Rectal smooth muscle tissue (tissue), 1 donor: ENCODE measurements at regions not wholly inside any gene's neighbourhood (a gene's known extent, or its start where the extent isn't known, plus 50 kb on each side); places are given as distances from the start of the nearest gene placed in this dataset.
"Not testable (repeated sequence)": the region's sequence is repeated elsewhere in the genome, so short reads cannot be mapped to it uniquely, and the experiment has no call there.

Source experiments
- H3K27ac ChIP-seq: one replicate; pipeline ENCODE4 v1.7.0; 2013; ENCODE audit warnings: low read depth, low read length, inconsistent platforms
- H3K27me3 ChIP-seq: one replicate; pipeline ENCODE4 v1.7.0; 2013; ENCODE audit warnings: low read length; ENCODE audit not compliant: control insufficient read depth, insufficient read depth
- H3K36me3 ChIP-seq: one replicate; pipeline ENCODE4 v1.7.0; 2013; ENCODE audit warnings: low read length; ENCODE audit not compliant: control insufficient read depth, insufficient read depth
- H3K4me1 ChIP-seq: one replicate; pipeline ENCODE4 v1.7.0; 2013; ENCODE audit warnings: low read length; ENCODE audit not compliant: control insufficient read depth, insufficient read depth
- H3K4me3 ChIP-seq: one replicate; pipeline ENCODE4 v1.7.0; 2013; ENCODE audit warnings: low read length
- H3K9ac ChIP-seq: one replicate; pipeline ENCODE4 v1.7.0; 2013; ENCODE audit warnings: low read length

DNA sequence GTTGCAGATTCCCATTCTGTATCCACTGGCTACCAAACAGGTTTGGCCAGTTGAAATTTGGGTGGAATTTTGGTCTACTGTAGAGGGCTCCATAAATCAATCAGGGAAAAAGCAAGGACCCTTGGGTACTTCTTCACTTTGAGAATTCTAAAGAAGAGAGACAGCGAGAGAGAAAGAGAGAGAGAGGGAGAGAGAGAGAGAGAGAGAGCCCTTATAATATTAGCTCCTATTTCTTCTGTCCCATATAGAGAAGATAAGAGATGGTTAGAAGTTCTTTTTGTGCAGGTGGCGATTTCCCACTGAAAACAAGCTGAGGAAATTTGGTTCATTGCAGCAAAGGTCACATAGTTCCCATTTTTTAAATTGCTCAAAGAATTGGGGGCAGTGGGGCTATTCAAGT lies 88.6 kb upstream of the ZNF536 start:
- no peaks in the 10 kb centered on the region for H3K4me1 ChIP-seq
- H3K36me3 ChIP-seq: no peaks in the 10 kb centered on the region
- H3K27ac ChIP-seq: no peak overlapping the region
- H3K27me3 ChIP-seq: no peaks in the 10 kb centered on the region
- no peak overlapping the region for H3K9ac ChIP-seq
- H3K4me3 ChIP-seq: no peak overlapping the region

DNA sequence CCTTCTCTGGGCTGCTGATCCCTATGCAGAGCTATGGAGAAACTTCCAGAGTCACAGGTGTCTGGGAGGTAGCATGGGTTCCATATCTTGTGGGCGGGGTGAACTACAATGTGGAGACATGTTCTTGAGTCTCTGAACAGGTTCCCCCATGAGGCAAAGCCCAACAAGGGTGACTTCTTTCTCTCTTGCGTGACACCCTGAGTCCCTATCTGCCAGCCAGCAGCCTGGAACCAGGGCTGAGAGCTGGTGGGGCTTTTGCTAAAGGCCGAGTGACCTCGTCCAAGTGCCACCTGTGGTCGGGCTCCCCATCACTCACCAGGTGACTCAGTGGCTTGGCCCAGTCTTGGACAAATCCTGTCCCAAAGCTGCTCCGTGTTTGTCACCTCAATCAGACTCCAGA lies 88.0 kb upstream of the ZNF536 start:
- no peak overlapping the region for H3K9ac ChIP-seq
- no peaks in the 10 kb centered on the region for H3K4me1 ChIP-seq
- no peak overlapping the region for H3K4me3 ChIP-seq
- H3K36me3 ChIP-seq: no peaks in the 10 kb centered on the region
- H3K27ac ChIP-seq: no peak overlapping the region
- H3K27me3 ChIP-seq: no peaks in the 10 kb centered on the region

DNA sequence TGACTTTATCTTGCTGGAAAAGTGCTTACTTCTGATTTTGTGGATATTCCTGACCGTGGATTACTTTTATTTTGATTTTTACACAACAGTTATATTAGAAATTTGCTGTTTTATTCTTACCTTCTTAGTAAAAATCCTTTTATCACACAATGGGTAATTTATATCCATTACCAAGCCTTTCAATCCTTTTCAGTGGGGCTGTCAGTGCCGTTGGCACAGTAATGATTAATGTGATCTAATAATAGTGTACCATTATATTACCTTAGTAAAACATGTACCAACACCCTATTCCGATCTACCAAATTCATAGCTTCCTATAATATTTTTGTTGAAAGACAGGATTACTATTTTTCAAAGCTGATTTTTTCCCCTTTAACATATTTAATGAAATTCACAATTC lies 87.3 kb upstream of the ZNF536 start:
- Histone ChIP-seq H3K27ac (no peak overlapping the region), H3K36me3 (no peaks in the 10 kb centered on the region), H3K9ac (no peak overlapping the region), H3K4me3 (no peak overlapping the region), H3K4me1 (no peaks in the 10 kb centered on the region), H3K27me3 (no peaks in the 10 kb centered on the region)

DNA sequence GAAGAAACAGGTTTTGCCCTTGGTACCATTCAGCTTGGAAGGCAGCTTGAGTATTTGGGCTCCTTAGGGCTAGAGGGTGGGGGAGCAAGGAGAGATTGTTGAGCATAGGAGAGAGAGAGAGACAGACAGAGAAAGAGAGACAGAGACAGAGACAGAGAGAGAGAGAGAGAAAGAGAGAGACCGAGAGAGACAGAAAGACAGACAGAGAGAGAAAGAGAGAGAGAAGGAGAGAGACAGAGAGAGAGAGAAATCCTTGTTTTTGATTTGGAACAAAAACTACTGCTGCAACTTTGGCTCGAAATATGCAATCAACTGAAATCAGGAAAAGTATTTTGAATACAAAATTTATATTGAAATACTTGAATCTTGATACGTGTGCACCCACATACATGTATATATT lies 85.8 kb upstream of the ZNF536 start:
- H3K4me1 ChIP-seq: no peaks in the 10 kb centered on the region
- no peaks in the 10 kb centered on the region for H3K36me3 ChIP-seq
- no peaks in the 10 kb centered on the region for H3K27me3 ChIP-seq
- no peak overlapping the region for H3K27ac ChIP-seq
- no peak overlapping the region for H3K4me3 ChIP-seq
- no peak overlapping the region for H3K9ac ChIP-seq

DNA sequence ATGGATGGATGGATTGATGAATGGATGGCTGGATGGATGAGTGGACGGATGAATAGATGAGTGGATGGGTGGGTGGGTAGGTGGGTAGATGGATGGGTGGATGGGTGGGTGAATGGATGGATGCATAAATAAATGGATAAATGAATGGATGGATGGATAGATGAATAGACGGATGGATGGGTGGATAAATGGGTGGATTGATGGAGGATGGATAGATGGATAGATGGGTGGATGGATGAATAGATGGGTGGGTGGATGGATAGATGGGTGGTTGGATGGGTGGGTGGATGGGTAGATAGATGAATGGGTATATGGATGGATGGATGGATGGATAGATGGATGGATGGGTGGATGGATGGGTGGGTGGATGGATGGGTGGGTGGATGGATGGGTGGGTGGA lies 84.9 kb upstream of the ZNF536 start:
- Histone ChIP-seq H3K4me1 (no peaks in the 10 kb centered on the region), H3K4me3 (no peak overlapping the region), H3K27ac (no peak overlapping the region), H3K27me3 (no peaks in the 10 kb centered on the region), H3K36me3 (no peaks in the 10 kb centered on the region), H3K9ac (no peak overlapping the region)

DNA sequence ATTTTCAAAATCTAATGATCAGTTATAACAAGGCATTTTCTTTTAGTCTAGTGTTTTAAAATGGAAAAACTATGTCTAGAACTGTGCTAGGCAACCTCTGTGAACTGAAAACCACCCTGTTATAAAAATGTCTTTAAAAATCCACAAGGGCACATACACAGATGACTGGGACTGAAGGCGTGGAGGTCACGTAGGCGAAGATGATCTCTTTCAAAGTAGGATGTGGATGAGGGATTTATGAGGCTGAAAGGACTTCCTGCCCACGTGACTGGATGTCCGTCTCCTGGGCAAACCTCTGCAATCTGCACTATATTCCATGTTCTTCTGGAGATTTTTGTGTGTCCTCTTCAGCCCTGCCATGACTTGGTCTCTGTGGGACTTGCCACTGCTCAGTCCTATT lies 84.2 kb upstream of the ZNF536 start:
- Histone ChIP-seq H3K4me1 (no peaks in the 10 kb centered on the region), H3K36me3 (no peaks in the 10 kb centered on the region), H3K9ac (no peak overlapping the region), H3K27me3 (no peaks in the 10 kb centered on the region), H3K27ac (no peak overlapping the region), H3K4me3 (no peak overlapping the region)

DNA sequence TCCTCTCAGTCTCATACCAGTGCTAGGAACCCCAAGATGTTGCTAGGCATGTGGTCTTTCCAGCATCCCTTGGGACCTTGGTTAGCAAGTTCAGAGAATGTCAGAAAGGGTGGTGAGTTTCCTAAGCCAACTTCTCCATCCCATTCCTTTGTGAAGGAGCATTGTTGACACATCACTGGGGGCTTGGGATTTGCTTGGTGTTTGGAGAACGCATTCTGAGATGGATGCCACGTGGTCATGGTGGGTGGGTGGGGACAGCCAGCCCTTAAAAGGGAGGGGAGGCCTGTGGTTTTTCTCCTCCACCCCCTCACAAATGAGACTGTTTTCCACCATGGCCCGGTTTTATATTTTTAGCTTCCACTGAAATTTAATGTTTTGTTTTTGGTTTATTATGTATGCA lies 83.3 kb upstream of the ZNF536 start:
- no peak overlapping the region for H3K27ac ChIP-seq
- no peak overlapping the region for H3K4me3 ChIP-seq
- H3K4me1 ChIP-seq: no peaks in the 10 kb centered on the region
- no peaks in the 10 kb centered on the region for H3K27me3 ChIP-seq
- no peaks in the 10 kb centered on the region for H3K36me3 ChIP-seq
- no peak overlapping the region for H3K9ac ChIP-seq

DNA sequence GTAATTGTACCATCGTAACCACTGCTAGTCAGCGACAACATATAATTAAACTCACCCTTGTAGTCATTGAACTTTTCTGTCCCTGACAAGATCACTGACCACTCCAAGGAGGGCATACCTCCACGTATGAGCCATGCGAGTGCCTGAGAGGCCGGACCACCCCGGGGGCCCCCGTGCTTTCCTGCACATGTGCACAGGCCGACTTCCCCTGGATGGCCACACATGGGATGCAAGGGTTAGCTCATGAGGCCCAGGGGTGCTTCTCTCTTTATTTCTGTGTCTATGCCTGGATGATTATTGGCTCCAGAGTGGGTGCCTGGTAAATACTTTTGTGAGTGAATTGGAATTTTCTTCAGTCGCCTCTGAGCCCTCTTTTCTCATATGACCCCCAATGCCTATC lies 82.8 kb upstream of the ZNF536 start:
- no peak overlapping the region for H3K4me3 ChIP-seq
- no peak overlapping the region for H3K9ac ChIP-seq

DNA sequence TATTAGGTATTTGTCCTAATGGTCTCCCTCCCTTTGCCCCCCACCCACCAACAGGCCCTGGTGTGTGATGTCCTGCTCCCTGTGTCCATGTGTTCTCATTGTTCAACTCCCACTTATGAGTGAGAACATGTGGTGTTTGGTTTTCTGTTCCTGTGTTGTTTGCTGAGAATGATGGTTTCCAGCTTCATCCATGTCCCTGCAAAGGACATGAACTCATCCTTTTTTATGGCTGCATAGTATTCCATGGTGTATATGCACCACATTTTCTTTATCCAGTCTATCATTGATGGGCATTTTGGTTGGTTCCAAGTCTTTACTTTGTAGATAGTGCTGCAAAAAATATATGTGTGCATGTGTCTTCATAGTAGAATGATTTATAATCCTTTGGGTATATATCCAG lies 81.4 kb upstream of the ZNF536 start:
- H3K27me3 ChIP-seq, H3K27ac ChIP-seq, H3K36me3 ChIP-seq, H3K4me3 ChIP-seq, H3K9ac ChIP-seq, H3K4me1 ChIP-seq: not testable (repeated sequence)

More for the DNA sequence above, 82.8 kb upstream of the ZNF536 start:
- no peaks in the 10 kb centered on the region for H3K27me3 ChIP-seq
- no peak overlapping the region for H3K27ac ChIP-seq
- no peaks in the 10 kb centered on the region for H3K36me3 ChIP-seq
- H3K4me1 ChIP-seq: no peaks in the 10 kb centered on the region

DNA sequence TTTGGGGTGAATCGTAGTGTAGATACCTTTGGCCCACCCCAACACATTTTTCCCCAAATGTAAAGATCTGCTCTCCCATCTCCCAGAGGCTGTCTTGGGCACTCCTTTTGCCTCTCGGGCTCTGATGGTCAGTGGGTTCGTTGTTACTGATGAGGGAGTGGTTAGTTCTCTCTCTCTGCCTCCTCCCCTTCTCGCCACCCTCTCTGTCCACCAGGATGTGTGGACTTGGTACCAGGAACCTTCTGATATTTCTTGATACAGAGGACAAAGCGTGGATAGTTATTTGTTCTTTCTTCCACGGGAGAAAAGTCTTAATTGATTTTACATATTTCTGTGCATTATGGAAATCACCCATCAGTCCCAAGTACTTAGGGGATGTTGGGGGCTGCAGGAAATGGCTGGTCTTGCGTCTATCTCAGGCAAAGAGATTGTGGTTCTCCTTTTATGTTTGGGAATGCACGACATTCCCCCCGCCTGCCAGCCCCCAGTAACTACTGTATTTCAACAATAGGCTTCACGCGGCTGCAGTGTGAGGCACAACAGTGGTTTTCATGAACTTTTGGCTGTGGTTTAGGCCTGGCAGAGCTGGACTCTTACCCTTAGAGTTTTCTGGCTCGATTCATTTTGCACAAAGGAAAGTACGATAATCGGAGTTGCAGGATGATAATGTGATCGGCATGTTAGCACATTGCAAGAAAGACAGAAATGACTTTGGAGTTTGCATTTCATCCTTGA lies 79.0 kb upstream of the ZNF536 start:
- no peak overlapping the region for H3K9ac ChIP-seq

DNA sequence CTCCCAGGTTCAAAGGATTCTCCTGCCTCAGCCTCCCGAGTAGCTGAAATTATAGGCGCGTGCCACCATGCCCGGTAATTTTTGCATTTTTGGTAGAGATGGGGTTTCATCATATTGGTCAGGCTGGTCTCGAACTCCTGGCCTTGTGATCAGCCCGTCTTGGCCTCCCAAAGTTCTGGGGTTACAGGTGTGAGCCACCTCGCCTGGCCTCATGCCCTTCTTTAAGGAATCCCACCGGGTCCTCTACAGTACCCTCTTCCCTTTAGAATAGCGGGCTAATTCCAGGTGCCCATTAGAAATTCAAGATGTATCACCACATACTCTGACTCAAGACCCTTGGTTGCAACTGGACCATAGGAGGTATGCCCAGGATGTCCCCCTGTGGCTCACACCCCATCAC lies 74.2 kb upstream of the ZNF536 start:
- H3K9ac ChIP-seq: no peak overlapping the region
- no peaks in the 10 kb centered on the region for H3K36me3 ChIP-seq
- no peak overlapping the region for H3K27ac ChIP-seq
- peaks cover 2% of the 10 kb centered on the region for H3K27me3 ChIP-seq
- no peaks in the 10 kb centered on the region for H3K4me1 ChIP-seq
- no peak overlapping the region for H3K4me3 ChIP-seq

More for the DNA sequence above, 79.0 kb upstream of the ZNF536 start:
- H3K27ac ChIP-seq: no peak overlapping the region
- H3K36me3 ChIP-seq: no peaks in the 10 kb centered on the region
- H3K27me3 ChIP-seq: peaks cover under 1% of the 10 kb centered on the region
- no peaks in the 10 kb centered on the region for H3K4me1 ChIP-seq
- H3K4me3 ChIP-seq: no peak overlapping the region

DNA sequence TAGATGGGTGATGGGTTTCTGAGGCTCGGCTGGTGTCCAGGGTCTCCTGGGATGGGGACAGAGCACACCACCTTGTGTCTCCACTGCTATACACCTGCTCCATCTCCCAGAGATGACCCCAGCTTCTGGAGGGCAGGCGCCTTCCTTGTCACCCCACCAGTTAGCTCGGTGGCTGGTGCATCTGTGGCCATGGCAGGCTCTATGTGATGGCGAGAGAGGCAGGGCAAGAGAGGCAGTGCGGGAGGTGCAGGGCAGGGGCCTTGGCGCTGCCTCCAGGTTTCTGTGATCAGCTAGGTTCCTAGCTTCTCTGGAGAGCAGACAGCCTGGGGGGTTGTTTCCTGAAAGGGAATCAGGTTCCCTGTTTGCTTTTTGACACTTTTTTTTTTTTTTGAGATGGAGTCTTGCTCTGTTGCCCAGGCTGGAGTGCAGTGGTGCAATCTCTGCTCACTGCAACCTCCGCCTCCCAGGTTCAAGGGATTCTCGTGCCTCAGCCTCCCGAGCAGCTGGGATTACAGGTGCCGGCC lies 69.0 kb upstream of the ZNF536 start:
- Histone ChIP-seq H3K27me3 (peaks cover 2% of the 10 kb centered on the region), H3K4me1 (no peaks in the 10 kb centered on the region), H3K9ac (no peak overlapping the region), H3K27ac (no peak overlapping the region), H3K36me3 (no peaks in the 10 kb centered on the region), H3K4me3 (no peak overlapping the region)

DNA sequence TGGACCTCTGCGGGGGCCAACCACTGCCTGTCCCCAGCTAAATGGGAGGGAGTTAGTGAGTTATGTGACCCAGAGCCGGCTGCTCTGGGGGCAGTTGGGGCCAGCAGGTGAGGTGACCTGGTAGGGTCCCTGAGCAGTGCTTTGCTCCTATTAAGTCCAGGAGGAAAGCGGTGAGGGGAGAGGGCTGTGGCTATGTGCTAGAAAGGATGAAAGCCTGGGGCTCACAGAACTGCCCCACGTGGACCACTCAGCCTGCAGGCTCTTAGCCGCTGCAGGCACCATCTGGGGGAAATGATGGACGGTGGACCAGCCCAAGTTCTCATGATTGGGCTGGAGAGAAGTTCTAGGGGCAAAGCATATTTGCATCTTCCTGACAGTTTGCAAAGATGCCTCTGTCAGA lies 67.6 kb upstream of the ZNF536 start:
- no peaks in the 10 kb centered on the region for H3K27me3 ChIP-seq
- H3K4me1 ChIP-seq: no peaks in the 10 kb centered on the region
- no peak overlapping the region for H3K27ac ChIP-seq
- H3K36me3 ChIP-seq: no peaks in the 10 kb centered on the region
- no peak overlapping the region for H3K4me3 ChIP-seq
- no peak overlapping the region for H3K9ac ChIP-seq
